ENCODE measurements at regions not wholly inside any gene's neighbourhood (a gene's known extent, or its start where the extent isn't known, plus 50 kb on each side); places are given as distances from the start of the nearest gene placed in this dataset.
A peak's percentile ranks its signal among the peaks of the same experiment; 100 is the strongest.

- no peak overlapping the region for H3K9ac ChIP-seq (ENCODE audit: low read length)
- no peak overlapping the region for H3K4me3 ChIP-seq (ENCODE audit: low read length)
- H3K27me3 ChIP-seq (ENCODE audit: control insufficient read depth, insufficient read depth, low read length) = no peaks in the 10 kb centered on the region
- no peaks in the 10 kb centered on the region for H3K36me3 ChIP-seq (ENCODE audit: control insufficient read depth, insufficient read depth, low read length)
- H3K4me1 ChIP-seq (ENCODE audit: control insufficient read depth, insufficient read depth, low read length) = no peaks in the 10 kb centered on the region
- no peak overlapping the region for H3K27ac ChIP-seq (ENCODE audit: low read depth, low read length)
These were observed 51.8 kb downstream of the ASCL4 start for GRCh38 chr12:107826276-107826675.

- no peaks in the 10 kb centered on the region for H3K36me3 ChIP-seq (ENCODE audit: control insufficient read depth, insufficient read depth, low read length)
- peaks cover 4% of the 10 kb centered on the region for H3K27me3 ChIP-seq (ENCODE audit: control insufficient read depth, insufficient read depth, low read length)
- H3K9ac ChIP-seq (ENCODE audit: low read length) = no peak overlapping the region
- H3K27ac ChIP-seq (ENCODE audit: low read depth, low read length) = no peak overlapping the region
- no peak overlapping the region for H3K4me3 ChIP-seq (ENCODE audit: low read length)
- H3K4me1 ChIP-seq (ENCODE audit: control insufficient read depth, insufficient read depth, low read length) = no peaks in the 10 kb centered on the region
These were observed 54.8 kb downstream of the ASCL4 start for GRCh38 chr12:107829271-107829670.

- no peak overlapping the region for H3K27ac ChIP-seq (ENCODE audit: low read depth, low read length)
- H3K4me1 ChIP-seq (ENCODE audit: control insufficient read depth, insufficient read depth, low read length) = no peaks in the 10 kb centered on the region
- no peak overlapping the region for H3K4me3 ChIP-seq (ENCODE audit: low read length)
- peaks cover 4% of the 10 kb centered on the region for H3K27me3 ChIP-seq (ENCODE audit: control insufficient read depth, insufficient read depth, low read length)
- no peak overlapping the region for H3K9ac ChIP-seq (ENCODE audit: low read length)
- no peaks in the 10 kb centered on the region for H3K36me3 ChIP-seq (ENCODE audit: control insufficient read depth, insufficient read depth, low read length)
These were observed 57.9 kb downstream of the ASCL4 start for GRCh38 chr12:107832441-107832840.

GRCh38 chr12:107840186-107840585, 65.7 kb downstream of the ASCL4 start:
- no peak overlapping the region for H3K4me3 ChIP-seq (ENCODE audit: low read length)
- H3K4me1 ChIP-seq (ENCODE audit: control insufficient read depth, insufficient read depth, low read length) = peaks cover 2% of the 10 kb centered on the region
- no peak overlapping the region for H3K27ac ChIP-seq (ENCODE audit: low read depth, low read length)
- no peaks in the 10 kb centered on the region for H3K36me3 ChIP-seq (ENCODE audit: control insufficient read depth, insufficient read depth, low read length)
- no peak overlapping the region for H3K9ac ChIP-seq (ENCODE audit: low read length)
- H3K27me3 ChIP-seq (ENCODE audit: control insufficient read depth, insufficient read depth, low read length) = peaks cover 10% of the 10 kb centered on the region

- Histone ChIP-seq H3K4me1 (ENCODE audit: control insufficient read depth, insufficient read depth, low read length) (peaks cover 2% of the 10 kb centered on the region), H3K4me3 (ENCODE audit: low read length) (peak overlapping the region; percentile 32), H3K9ac (ENCODE audit: low read length) (no peak overlapping the region), H3K36me3 (ENCODE audit: control insufficient read depth, insufficient read depth, low read length) (no peaks in the 10 kb centered on the region), H3K27ac (ENCODE audit: low read depth, low read length) (no peak overlapping the region), H3K27me3 (ENCODE audit: control insufficient read depth, insufficient read depth, low read length) (peaks cover 21% of the 10 kb centered on the region)
These were observed 69.1 kb downstream of the ASCL4 start for GRCh38 chr12:107843351-107844311.

- Histone ChIP-seq H3K4me1 (ENCODE audit: control insufficient read depth, insufficient read depth, low read length) (peaks cover 2% of the 10 kb centered on the region), H3K9ac (ENCODE audit: low read length) (no peak overlapping the region), H3K27me3 (ENCODE audit: control insufficient read depth, insufficient read depth, low read length) (peaks cover 21% of the 10 kb centered on the region), H3K27ac (ENCODE audit: low read depth, low read length) (no peak overlapping the region), H3K36me3 (ENCODE audit: control insufficient read depth, insufficient read depth, low read length) (no peaks in the 10 kb centered on the region), H3K4me3 (ENCODE audit: low read length) (peak overlapping the region; percentile 32)
These were observed 69.9 kb downstream of the ASCL4 start for GRCh38 chr12:107844312-107844921.

GRCh38 chr12:107845226-107845979, 70.9 kb downstream of the ASCL4 start:
- Histone ChIP-seq H3K4me3 (ENCODE audit: low read length) (no peak overlapping the region), H3K4me1 (ENCODE audit: control insufficient read depth, insufficient read depth, low read length) (peaks cover 2% of the 10 kb centered on the region), H3K27me3 (ENCODE audit: control insufficient read depth, insufficient read depth, low read length) (peaks cover 21% of the 10 kb centered on the region), H3K36me3 (ENCODE audit: control insufficient read depth, insufficient read depth, low read length) (no peaks in the 10 kb centered on the region), H3K27ac (ENCODE audit: low read depth, low read length) (no peak overlapping the region), H3K9ac (ENCODE audit: low read length) (no peak overlapping the region)

- Histone ChIP-seq H3K27ac (ENCODE audit: low read depth, low read length) (no peak overlapping the region), H3K9ac (ENCODE audit: low read length) (no peak overlapping the region), H3K36me3 (ENCODE audit: control insufficient read depth, insufficient read depth, low read length) (no peaks in the 10 kb centered on the region), H3K4me1 (ENCODE audit: control insufficient read depth, insufficient read depth, low read length) (peaks cover 2% of the 10 kb centered on the region), H3K27me3 (ENCODE audit: control insufficient read depth, insufficient read depth, low read length) (peaks cover 21% of the 10 kb centered on the region), H3K4me3 (ENCODE audit: low read length) (no peak overlapping the region)
These were observed 71.6 kb downstream of the ASCL4 start for GRCh38 chr12:107845980-107846659.

GRCh38 chr12:107847430-107847829, 72.9 kb downstream of the ASCL4 start:
- Histone ChIP-seq H3K27ac (ENCODE audit: low read depth, low read length) (no peak overlapping the region), H3K36me3 (ENCODE audit: control insufficient read depth, insufficient read depth, low read length) (no peaks in the 10 kb centered on the region), H3K9ac (ENCODE audit: low read length) (no peak overlapping the region), H3K4me1 (ENCODE audit: control insufficient read depth, insufficient read depth, low read length) (peaks cover 2% of the 10 kb centered on the region), H3K27me3 (ENCODE audit: control insufficient read depth, insufficient read depth, low read length) (peaks cover 21% of the 10 kb centered on the region), H3K4me3 (ENCODE audit: low read length) (no peak overlapping the region)

GRCh38 chr12:107847830-107848229, 73.3 kb downstream of the ASCL4 start:
- peaks cover 21% of the 10 kb centered on the region for H3K27me3 ChIP-seq (ENCODE audit: control insufficient read depth, insufficient read depth, low read length)
- no peak overlapping the region for H3K27ac ChIP-seq (ENCODE audit: low read depth, low read length)
- no peaks in the 10 kb centered on the region for H3K36me3 ChIP-seq (ENCODE audit: control insufficient read depth, insufficient read depth, low read length)
- peaks cover 2% of the 10 kb centered on the region for H3K4me1 ChIP-seq (ENCODE audit: control insufficient read depth, insufficient read depth, low read length)
- no peak overlapping the region for H3K9ac ChIP-seq (ENCODE audit: low read length)
- H3K4me3 ChIP-seq (ENCODE audit: low read length) = no peak overlapping the region

GRCh38 chr12:107853479-107853878, 79.0 kb downstream of the ASCL4 start:
- H3K36me3 ChIP-seq (ENCODE audit: control insufficient read depth, insufficient read depth, low read length) = no peaks in the 10 kb centered on the region
- no peak overlapping the region for H3K9ac ChIP-seq (ENCODE audit: low read length)
- H3K27me3 ChIP-seq (ENCODE audit: control insufficient read depth, insufficient read depth, low read length) = no peaks in the 10 kb centered on the region
- no peak overlapping the region for H3K27ac ChIP-seq (ENCODE audit: low read depth, low read length)
- H3K4me3 ChIP-seq (ENCODE audit: low read length) = no peak overlapping the region
- H3K4me1 ChIP-seq (ENCODE audit: control insufficient read depth, insufficient read depth, low read length) = no peaks in the 10 kb centered on the region

GRCh38 chr12:107855471-107855870, 81.0 kb downstream of the ASCL4 start:
- Histone ChIP-seq H3K9ac (ENCODE audit: low read length) (no peak overlapping the region), H3K36me3 (ENCODE audit: control insufficient read depth, insufficient read depth, low read length) (no peaks in the 10 kb centered on the region), H3K4me3 (ENCODE audit: low read length) (no peak overlapping the region), H3K27ac (ENCODE audit: low read depth, low read length) (no peak overlapping the region), H3K27me3 (ENCODE audit: control insufficient read depth, insufficient read depth, low read length) (no peaks in the 10 kb centered on the region), H3K4me1 (ENCODE audit: control insufficient read depth, insufficient read depth, low read length) (no peaks in the 10 kb centered on the region)

Measured in rectal smooth muscle tissue (tissue), 1 donor.